HG03045 (cell line): ENCODE measurements at regions not wholly inside any gene's neighbourhood (a gene's known extent, or its start where the extent isn't known, plus 50 kb on each side); places are given as distances from the start of the nearest gene placed in this dataset.

ENCODE experiments used
- ATAC-seq: cut with Tn5 transposase; IDR thresholded peaks from one replicate; pipeline ENCODE4 v1.9.1; 2021; ENCODE audit warnings: mild to moderate bottlenecking, moderate library complexity; ENCODE audit not compliant: unreplicated experiment

DNA sequence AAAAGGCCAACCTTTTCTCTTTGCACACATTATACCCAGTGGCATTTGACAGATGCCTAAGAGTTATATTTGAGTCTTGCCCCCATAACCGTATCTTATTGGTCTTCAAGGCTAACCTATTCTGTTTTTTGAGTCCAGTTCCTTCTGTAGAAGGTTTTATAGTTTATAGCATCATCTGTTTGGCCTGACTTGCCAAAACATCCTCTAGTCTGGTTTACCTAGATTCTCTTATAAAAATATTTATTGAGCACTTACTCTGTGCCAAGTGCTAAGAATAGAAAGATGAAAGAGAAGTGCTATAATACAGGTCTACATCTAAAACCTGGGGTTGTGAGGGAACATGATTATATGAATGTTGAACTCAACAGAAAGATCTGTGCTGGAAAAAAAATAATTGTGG, 55.9 kb upstream of the PIP4K2A start:
- ATAC-seq, result no peak

DNA sequence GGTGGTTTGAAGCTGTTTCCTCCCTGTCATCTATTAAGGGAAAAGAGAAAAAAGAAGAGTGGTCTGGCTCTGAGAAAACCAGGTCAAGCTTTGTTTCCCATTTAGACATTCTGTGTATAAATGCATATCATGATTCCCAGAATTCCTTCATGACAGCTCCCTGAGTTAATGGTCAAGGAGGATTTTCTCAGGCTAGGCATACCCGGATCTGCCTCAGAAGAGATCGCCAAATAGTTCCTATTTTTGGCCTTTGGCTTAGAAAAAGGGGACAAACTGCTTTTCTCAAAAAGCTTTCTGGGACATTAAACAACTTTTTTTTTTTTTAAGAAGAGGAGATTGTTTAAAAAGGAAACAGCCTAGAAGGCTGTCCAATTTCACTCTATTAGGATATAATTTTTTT, 53.5 kb upstream of the PIP4K2A start:
- no peak for ATAC-seq

DNA sequence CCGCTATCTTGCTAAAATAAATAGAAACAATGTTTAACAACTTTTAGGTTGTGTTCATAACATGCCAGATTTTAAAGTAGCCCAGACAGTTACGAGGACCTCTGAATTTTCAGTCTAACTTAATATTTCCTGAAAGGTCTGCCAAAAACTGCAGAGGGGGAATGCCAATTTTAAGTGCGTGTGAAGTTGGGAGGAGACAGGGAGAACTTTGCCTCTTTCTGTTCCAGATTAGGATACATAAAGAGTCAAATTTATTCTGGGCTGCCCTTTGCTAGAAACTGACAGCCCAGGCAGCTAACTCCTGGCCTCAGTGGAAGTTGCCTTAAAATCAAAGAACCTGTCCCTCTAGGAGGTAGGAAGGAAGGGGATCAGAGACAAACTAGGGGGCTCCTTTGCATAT, 52.3 kb upstream of the PIP4K2A start:
- no peak for ATAC-seq

DNA sequence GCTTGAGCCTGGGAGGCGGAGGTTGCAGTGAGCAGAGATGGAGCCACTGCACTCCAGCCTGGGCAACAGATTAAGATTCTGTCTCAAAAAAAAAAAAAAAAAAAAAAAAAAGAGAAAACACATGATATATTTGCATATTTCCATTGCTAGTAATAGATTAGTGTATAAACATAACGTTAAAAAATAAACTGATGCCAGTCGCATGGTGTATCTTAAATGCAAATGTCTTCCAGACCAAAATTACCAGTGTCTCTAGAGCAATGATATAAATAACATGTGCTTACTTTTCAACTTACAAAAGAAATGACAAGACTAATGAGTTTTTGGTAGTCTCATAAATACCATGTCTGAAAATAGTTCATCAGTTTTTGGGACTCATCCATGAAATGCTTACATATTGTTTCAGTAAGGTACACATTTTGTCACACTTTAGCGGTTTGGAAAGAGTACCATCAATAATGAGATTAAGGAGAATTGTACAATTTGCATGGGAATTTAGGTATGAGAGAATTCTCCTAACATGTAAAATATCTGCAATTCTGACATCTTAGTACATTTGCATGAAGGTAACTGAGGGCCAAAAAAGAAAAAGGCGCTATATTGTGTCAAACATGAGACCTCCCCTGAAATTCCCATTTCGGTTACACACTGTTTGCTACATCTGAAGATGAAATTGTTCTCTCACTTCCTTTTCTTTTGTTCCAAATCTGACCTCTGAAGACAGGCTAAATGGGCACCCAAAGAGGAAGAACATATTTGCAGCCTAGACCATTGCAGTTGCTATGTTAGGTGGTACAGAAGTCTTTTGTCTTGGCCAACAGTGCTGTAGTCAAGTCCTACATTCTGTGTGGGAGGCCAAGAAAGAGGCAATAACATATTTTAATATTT, 51.5 kb upstream of the PIP4K2A start:
- ATAC-seq, result peak; percentile 51

DNA sequence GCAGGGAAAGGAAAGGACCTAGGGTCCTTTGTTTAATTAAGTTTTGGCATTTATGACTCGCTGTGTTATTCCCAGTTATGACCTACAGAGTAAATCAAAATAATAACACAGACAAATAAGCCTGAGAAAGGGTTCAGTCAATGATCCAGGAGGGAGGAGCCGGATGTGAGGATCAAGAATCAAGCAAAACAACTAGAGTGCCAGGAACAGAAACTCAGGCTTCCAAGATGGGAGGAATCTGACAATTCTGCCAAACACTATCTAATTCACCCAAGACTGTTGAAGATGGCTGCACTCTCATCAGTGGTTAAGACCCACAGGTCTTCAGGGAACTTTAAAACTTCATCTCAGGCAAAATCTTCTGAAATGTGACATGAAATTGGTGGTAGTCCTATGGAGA, 50.3 kb upstream of the PIP4K2A start:
- no peak for ATAC-seq
